GM06990 (cell line): ENCODE measurements at regions not wholly inside any gene's neighbourhood (a gene's known extent, or its start where the extent isn't known, plus 50 kb on each side); places are given as distances from the start of the nearest gene placed in this dataset.

Source experiments
- DNase-seq: peaks from one replicate; pipeline ENCODE4 v3.0.0-alpha.2; 2011; ENCODE audit not compliant: insufficient read length; ENCODE audit errors: extremely low read depth
- H3K27me3 ChIP-seq: replicated peaks from 2 replicates; pipeline ENCODE4 v1.6.0; 2011; ENCODE audit warnings: low read length; ENCODE audit not compliant: control insufficient read depth, insufficient read depth
- H3K36me3 ChIP-seq: 2 replicates; pipeline ENCODE4 v1.5.1; 2011; ENCODE audit warnings: low read length; ENCODE audit not compliant: control insufficient read depth, insufficient read depth
- H3K4me3 ChIP-seq: replicated peaks from 2 replicates; pipeline ENCODE4 v1.5.1; 2011; ENCODE audit warnings: low read depth, mild to moderate bottlenecking, control low read depth, low read length
- CTCF ChIP-seq: IDR thresholded peaks from 2 replicates; pipeline ENCODE4 v1.5.1; 2011; ENCODE audit warnings: low read length, control low read depth, mild to moderate bottlenecking, inconsistent platforms; ENCODE audit not compliant: insufficient read depth, poor library complexity, severe bottlenecking

DNA sequence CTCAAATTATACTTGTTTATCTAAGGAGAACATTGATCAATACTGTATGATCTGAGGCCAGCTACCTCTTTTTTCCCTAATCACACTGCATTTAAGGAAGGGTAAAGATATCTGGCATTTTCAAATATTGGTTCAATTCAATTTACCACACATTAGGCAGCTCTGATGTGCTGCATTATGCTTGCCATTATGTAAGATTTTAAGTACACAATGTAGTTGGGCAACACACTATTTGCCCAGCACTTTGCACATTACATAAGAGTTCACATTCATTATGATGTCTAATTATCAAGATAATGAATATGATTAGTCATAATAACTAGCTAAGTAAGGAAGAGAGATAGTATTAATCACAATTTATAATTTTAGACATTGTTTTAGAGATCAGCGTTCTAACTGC, 196.3 kb downstream of the BCHE start:
- Histone ChIP-seq H3K36me3 (no peaks in the 10 kb centered on the region), H3K27me3 (no peaks in the 10 kb centered on the region), H3K4me3 (no peak overlapping the region)
- DNase-seq: no peak
- TF ChIP-seq CTCF: no peak

DNA sequence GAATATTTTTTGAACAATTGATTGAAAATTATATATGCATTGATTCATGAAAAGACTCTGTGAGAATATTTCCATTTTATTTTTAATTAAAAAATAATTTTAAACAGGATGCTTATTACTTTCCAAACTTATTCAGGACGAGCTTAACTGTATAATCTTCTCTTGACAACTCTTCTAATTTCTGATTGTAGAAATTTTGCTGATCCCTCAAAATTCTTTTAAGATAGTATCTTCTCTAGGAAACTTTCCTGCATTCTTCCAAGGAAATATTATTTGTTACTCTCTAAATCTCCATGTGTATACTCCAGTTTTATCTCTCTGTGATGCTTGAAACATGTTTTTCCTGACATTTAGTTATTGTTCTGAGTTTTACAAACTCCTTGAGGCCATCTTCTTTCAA, 197.2 kb downstream of the BCHE start:
- H3K27me3 ChIP-seq: no peaks in the 10 kb centered on the region
- no peak for DNase-seq
- no peak for TF ChIP-seq CTCF
- H3K36me3 ChIP-seq: no peaks in the 10 kb centered on the region
- H3K4me3 ChIP-seq: no peak overlapping the region

DNA sequence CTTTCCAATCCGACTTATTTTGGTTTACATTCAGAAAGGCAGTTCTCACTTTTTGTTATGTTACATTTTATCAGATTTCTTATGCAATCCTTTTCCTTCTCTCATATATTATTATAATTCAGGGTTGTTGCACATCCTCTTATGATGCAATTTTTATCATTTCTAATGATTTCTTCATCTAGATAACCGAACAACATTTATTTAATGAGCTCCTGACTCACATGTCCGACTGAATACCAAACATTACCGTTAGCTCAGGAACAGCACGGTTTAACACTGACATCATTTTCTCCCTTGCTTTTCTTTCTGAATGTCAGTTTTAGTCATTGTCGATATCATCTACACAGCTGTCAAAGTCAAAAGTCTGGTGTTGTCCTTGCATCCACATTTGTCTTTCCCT, 199.2 kb downstream of the BCHE start:
- no peak for TF ChIP-seq CTCF
- Histone ChIP-seq H3K4me3 (no peak overlapping the region), H3K27me3 (no peaks in the 10 kb centered on the region), H3K36me3 (no peaks in the 10 kb centered on the region)
- DNase-seq: no peak

DNA sequence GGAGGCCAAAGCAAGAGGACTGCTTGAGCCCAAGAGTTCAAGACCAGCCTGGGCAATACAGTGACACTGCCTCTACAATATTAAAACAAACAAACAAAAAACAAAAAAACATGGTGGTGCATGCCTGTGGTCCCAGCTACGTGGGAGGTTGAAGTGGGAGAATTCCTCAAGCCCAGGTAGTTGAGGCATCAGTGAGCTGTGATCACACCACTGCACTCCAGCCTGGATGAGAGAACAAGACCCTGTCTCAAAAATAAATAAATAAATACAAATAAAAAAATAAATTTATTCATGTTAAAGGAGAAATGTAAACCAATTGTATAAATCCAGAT, 200.6 kb downstream of the BCHE start:
- Histone ChIP-seq H3K27me3 (no peaks in the 10 kb centered on the region), H3K36me3 (no peaks in the 10 kb centered on the region), H3K4me3 (no peak overlapping the region)
- TF ChIP-seq CTCF: no peak
- no peak for DNase-seq

GRCh38 chr3:165635791-165636683, 201.2 kb downstream of the BCHE start:
- TF ChIP-seq CTCF: no peak
- H3K27me3 ChIP-seq: no peaks in the 10 kb centered on the region
- no peak for DNase-seq
- H3K4me3 ChIP-seq: no peak overlapping the region
- H3K36me3 ChIP-seq: no peaks in the 10 kb centered on the region
